ENCODE measurements at regions not wholly inside any gene's neighbourhood (a gene's known extent, or its start where the extent isn't known, plus 50 kb on each side); places are given as distances from the start of the nearest gene placed in this dataset.

GRCh38 chr14:73788701-73789551, 62.7 kb upstream of the PTGR2 start:
- no peaks in the 10 kb centered on the region for H3K27me3 ChIP-seq (ENCODE audit: control insufficient read depth in 2 of 2, insufficient read depth in 2 of 2, low read length in 2 of 2)
- H3K9me1 ChIP-seq (replicated peaks; ENCODE audit: control insufficient read depth, extremely low read depth, insufficient read depth, low read length) = no peaks in the 10 kb centered on the region
- no peaks in the 10 kb centered on the region for H4K20me1 ChIP-seq (replicated peaks; ENCODE audit: control insufficient read depth, extremely low read depth, insufficient read depth, low read length)
- DNase-seq (ENCODE audit: low read depth, low spot score) (peak; percentile 23), FAIRE-seq (no peak)
- BruUV-seq (replicated peaks) = no TSS peak
- H3K27ac ChIP-seq (ENCODE audit: insufficient read depth, low read depth, low read length) = peak overlapping the region; percentile 93
- no peaks in the 10 kb centered on the region for H3K36me3 ChIP-seq (ENCODE audit: control insufficient read depth in 2 of 2, extremely low read depth in 1 of 2, insufficient read depth in 2 of 2, low read length in 2 of 2)
- peak overlapping the region in 1 of 3 experiments; percentile 31 for H3K4me3 ChIP-seq (replicated peaks in 1 of 3; ENCODE audit: insufficient read depth in 1 of 3, low read depth in 1 of 3, low read length in 3 of 3)
- peaks cover 42% of the 10 kb centered on the region for H3K79me2 ChIP-seq (ENCODE audit: control insufficient read depth, insufficient read depth, low read length)
- TF ChIP-seq EZH2 (IDR thresholded peaks at IDR 0.05; ENCODE audit: borderline replicate concordance, low read depth, low read length, severe bottlenecking) (no peak), POLR2A (IDR thresholded peaks at IDR 0.05; ENCODE audit: low read depth, low read length) (no peak), CTCF (IDR thresholded peaks at IDR 0.05; ENCODE audit: extremely low read depth in 1 of 2, insufficient read depth in 1 of 2, low read depth in 1 of 2, low read length in 2 of 2) (no peak), MAX (IDR thresholded peaks at IDR 0.05; ENCODE audit: insufficient read depth, insufficient read length) (no peak), FOS (IDR thresholded peaks at IDR 0.05; ENCODE audit: borderline replicate concordance, insufficient read depth, low read length) (no peak), JUN (IDR thresholded peaks at IDR 0.05; ENCODE audit: borderline replicate concordance, insufficient read depth, insufficient read length, low read depth) (no peak), POLR2AphosphoS5 (IDR thresholded peaks at IDR 0.05; ENCODE audit: insufficient read depth, low read depth, low read length) (no peak), MYC (IDR thresholded peaks at IDR 0.05; ENCODE audit: low read depth, low read length) (no peak), GATA2 (IDR thresholded peaks at IDR 0.05; ENCODE audit: insufficient read depth, insufficient read length, low read depth, low read length) (no peak)
- peak overlapping the region; percentile 96 for H3K9ac ChIP-seq (replicated peaks; ENCODE audit: extremely low read depth, insufficient read depth, low read length)
- dilution Hi-C loops (cut with MboI; ENCODE audit: extremely low pct_ligation_motif_present, low sequenced_read_pairs) = no loop called here
- no peak overlapping the region for H2AFZ ChIP-seq (ENCODE audit: low read depth, low read length)
- intact Hi-C loops (cut with micrococcal nuclease) = no loop called here
- POLR2A ChIA-PET = interaction anchor here (0.7 to 1.8 kb wide), 4 partner anchors 21 to 35 kb away, joined by 3 to 8 read pairs (median 4); a partner anchor contains a TSS
- CTCF ChIA-PET = interaction anchor here (0.9 to 2.4 kb wide), 13 partner anchors 10 to 98 kb away, joined by 3 to 20 read pairs (median 4); partner anchors contain the start of gene ZNF410
- H3K4me1 ChIP-seq (ENCODE audit: control insufficient read depth, extremely low read depth, insufficient read depth, low read length) = peaks cover 53% of the 10 kb centered on the region
- H3K4me2 ChIP-seq (ENCODE audit: insufficient read depth, low read length) = peak overlapping the region; percentile 96
- no peaks in the 10 kb centered on the region for H3K9me3 ChIP-seq (replicated peaks; ENCODE audit: control insufficient read depth, insufficient read depth, low read length)
